GM13977 (cell line): ENCODE measurements at regions not wholly inside any gene's neighbourhood (a gene's known extent, or its start where the extent isn't known, plus 50 kb on each side); places are given as distances from the start of the nearest gene placed in this dataset.

Source experiments
- DNase-seq: peaks from one replicate; pipeline ENCODE4 v3.0.0; 2012; ENCODE audit warnings: low spot score
- in situ Hi-C: fragments of 300-500 bp; cut with MboI; formaldehyde crosslinking; loops from one replicate; pipeline ENCODE4 v1.12.0; 2022; ENCODE audit warnings: low sequenced_read_pairs, low pct_unique_long_range_greater_than_20kb, mixed read lengths, inconsistent platforms; ENCODE audit not compliant: unreplicated experiment
- TF ChIP-seq, protein P1 (sequence below): IDR thresholded peaks from 2 replicates; pipeline ENCODE4 v1.5.1; 2012; ENCODE audit warnings: mild to moderate bottlenecking, control low read depth; ENCODE audit not compliant: insufficient read depth; ENCODE audit errors: extremely low read depth, missing control alignments

GRCh38 chr1:88117597-88117996, 566.5 kb upstream of the PKN2 start:
- DNase-seq: no peak
- in situ Hi-C loops: no loop called here
- TF ChIP-seq, protein P1, sequence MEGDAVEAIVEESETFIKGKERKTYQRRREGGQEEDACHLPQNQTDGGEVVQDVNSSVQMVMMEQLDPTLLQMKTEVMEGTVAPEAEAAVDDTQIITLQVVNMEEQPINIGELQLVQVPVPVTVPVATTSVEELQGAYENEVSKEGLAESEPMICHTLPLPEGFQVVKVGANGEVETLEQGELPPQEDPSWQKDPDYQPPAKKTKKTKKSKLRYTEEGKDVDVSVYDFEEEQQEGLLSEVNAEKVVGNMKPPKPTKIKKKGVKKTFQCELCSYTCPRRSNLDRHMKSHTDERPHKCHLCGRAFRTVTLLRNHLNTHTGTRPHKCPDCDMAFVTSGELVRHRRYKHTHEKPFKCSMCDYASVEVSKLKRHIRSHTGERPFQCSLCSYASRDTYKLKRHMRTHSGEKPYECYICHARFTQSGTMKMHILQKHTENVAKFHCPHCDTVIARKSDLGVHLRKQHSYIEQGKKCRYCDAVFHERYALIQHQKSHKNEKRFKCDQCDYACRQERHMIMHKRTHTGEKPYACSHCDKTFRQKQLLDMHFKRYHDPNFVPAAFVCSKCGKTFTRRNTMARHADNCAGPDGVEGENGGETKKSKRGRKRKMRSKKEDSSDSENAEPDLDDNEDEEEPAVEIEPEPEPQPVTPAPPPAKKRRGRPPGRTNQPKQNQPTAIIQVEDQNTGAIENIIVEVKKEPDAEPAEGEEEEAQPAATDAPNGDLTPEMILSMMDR: no peak

DNA sequence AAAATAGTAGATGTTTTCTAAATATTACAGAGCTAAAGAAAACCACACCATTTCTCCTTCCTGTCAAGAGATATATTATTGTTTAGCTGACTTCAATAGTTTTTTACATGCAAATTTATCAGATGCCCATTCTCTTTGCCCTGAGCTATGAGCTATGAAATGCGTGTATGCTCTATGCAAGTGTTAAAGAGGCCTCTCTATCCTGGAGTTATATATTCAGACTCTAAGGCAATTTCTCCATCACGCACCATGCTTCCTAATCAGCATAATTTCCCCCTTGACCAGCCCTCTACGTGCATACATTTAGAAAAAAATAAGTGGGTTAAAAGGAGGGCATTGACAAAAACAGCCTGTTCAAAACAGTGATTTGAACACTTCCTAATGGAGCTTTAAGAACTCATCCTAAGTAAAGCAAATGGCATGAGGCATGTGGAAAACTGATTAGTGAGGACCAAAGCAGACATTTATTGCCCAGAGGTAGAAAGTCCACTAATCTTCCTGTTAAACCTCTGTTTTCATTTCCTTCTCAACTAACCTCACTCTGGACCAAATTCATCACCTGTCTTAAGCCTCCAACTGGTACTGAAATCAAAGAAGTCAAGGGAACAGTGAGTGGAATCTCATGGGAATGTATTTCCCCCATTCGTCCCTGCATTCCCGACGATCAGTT, 565.8 kb upstream of the PKN2 start:
- in situ Hi-C loops: no loop called here
- TF ChIP-seq, protein P1: no peak
- DNase-seq: no peak

DNA sequence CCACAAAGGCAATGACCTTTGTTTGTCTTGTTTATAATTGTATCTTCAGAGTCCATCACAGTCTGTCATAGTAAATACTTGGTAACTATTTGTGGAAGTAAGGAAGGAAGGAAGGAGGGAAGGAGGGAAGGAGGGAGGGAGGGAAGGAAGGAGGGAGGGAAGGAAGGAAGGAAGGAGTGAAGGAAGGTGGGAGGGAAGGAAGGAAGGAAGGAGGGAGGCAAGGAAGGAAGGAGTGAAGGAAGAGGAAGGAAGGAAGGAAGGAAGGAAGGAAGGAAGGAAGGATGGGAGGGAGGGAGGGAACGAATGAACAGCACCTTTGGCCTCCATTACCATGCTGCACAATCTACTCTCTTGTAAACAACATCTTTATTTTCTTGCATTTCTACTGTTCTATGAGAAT, 559.5 kb upstream of the PKN2 start:
- in situ Hi-C loops: no loop called here
- TF ChIP-seq, protein P1: no peak
- DNase-seq: no peak

GRCh38 chr1:88126467-88126866, 557.6 kb upstream of the PKN2 start:
- DNase-seq: no peak
- in situ Hi-C loops: no loop called here
- TF ChIP-seq, protein P1: no peak

- TF ChIP-seq, protein P1: no peak
- DNase-seq: no peak
- in situ Hi-C loops: no loop called here
Observed at GRCh38 chr1:88133991-88134390, 550.1 kb upstream of the PKN2 start.

DNA sequence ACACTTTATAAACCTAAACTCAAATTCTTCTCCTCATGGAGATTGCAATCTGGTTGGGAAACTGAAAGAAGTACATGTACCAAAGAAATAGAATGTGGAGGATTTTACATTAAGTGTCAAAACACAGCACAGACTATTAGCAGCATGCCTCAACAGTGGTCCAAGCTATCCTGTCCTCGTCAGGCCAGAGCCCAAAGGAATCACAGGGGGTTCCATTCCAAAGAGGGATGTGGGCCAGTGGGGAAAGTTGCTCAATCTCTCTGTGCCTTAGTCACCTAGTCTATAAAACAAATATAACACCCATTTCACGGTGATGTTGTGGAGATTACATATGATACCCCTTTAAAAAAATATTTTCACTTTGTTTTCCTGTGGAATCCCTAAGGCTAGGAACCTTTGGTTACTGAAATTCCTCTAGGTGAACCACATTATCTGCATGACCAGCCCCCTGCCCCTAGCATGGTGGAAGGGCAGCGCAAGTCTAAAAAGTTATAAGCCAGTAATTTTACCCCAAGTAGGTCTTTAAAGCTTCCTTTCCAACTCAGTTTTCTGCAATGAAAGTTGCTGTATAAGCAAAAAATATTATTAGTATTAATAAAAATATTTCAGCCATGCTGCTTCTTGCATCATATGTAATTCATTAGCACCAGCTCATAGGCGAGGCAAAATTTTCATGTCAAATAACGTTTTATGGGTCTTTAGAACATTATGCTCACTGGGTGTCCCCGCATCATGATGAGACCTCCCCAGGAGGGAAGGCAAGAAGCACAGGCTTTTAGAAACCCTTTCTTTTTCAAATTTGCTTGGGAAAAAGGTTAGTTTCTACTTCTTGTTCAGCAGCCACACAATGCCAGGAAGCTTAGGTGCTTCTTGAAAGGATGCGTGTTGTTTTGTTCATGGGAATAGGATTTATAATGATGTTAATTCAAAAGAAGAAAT, 548.8 kb upstream of the PKN2 start:
- TF ChIP-seq, protein P1: no peak
- DNase-seq: no peak
- in situ Hi-C loops: no loop called here
